HG02884 (cell line): ENCODE measurements at regions not wholly inside any gene's neighbourhood (a gene's known extent, or its start where the extent isn't known, plus 50 kb on each side); places are given as distances from the start of the nearest gene placed in this dataset.

Source experiments
- ATAC-seq: cut with Tn5 transposase; IDR thresholded peaks from one replicate; pipeline ENCODE4 v1.9.1; 2021; ENCODE audit warnings: mild to moderate bottlenecking, moderate library complexity; ENCODE audit not compliant: unreplicated experiment

GRCh38 chr3:162743091-162743490 lies 1246.5 kb downstream of the OTOL1 start:
- no peak for ATAC-seq

- ATAC-seq, result no peak
Observed at GRCh38 chr3:162760789-162761188, 1264.2 kb downstream of the OTOL1 start.

GRCh38 chr3:162764051-162764807 lies 1267.6 kb downstream of the OTOL1 start:
- no peak for ATAC-seq

GRCh38 chr3:162764808-162765071 lies 1268.1 kb downstream of the OTOL1 start:
- no peak for ATAC-seq

- ATAC-seq, result no peak
Observed at GRCh38 chr3:162765524-162765923, 1268.9 kb downstream of the OTOL1 start.

- no peak for ATAC-seq
Observed at GRCh38 chr3:162769564-162769963, 1273.0 kb downstream of the OTOL1 start.

GRCh38 chr3:162770551-162770950 lies 1273.9 kb downstream of the OTOL1 start:
- no peak for ATAC-seq

GRCh38 chr3:162774613-162775100 lies 1278.0 kb downstream of the OTOL1 start:
- no peak for ATAC-seq

GRCh38 chr3:162776148-162776547 lies 1279.5 kb downstream of the OTOL1 start:
- ATAC-seq, result no peak

- no peak for ATAC-seq
Observed at GRCh38 chr3:162777118-162777517, 1280.5 kb downstream of the OTOL1 start.

- ATAC-seq, result no peak
Observed at GRCh38 chr3:162780313-162780712, 1283.7 kb downstream of the OTOL1 start.

GRCh38 chr3:162799910-162800309 lies 1303.3 kb downstream of the OTOL1 start:
- ATAC-seq, result no peak

- ATAC-seq, result no peak
Observed at GRCh38 chr3:162802228-162802965, 1305.8 kb downstream of the OTOL1 start.

GRCh38 chr3:162810776-162811175 lies 1314.2 kb downstream of the OTOL1 start:
- no peak for ATAC-seq

GRCh38 chr3:162842549-162843216 lies 1346.1 kb downstream of the OTOL1 start:
- ATAC-seq, result no peak

- ATAC-seq, result no peak
Observed at GRCh38 chr3:162845918-162846317, 1349.3 kb downstream of the OTOL1 start.

- no peak for ATAC-seq
Observed at GRCh38 chr3:162847511-162847910, 1350.9 kb downstream of the OTOL1 start.

- no peak for ATAC-seq
Observed at GRCh38 chr3:162863579-162863978, 1367.0 kb downstream of the OTOL1 start.

GRCh38 chr3:162865466-162865865 lies 1368.9 kb downstream of the OTOL1 start:
- ATAC-seq, result no peak

- no peak for ATAC-seq
Observed at GRCh38 chr3:162879021-162879562, 1382.5 kb downstream of the OTOL1 start.

GRCh38 chr3:162884373-162884772 lies 1387.8 kb downstream of the OTOL1 start:
- ATAC-seq, result no peak
